NCI-H2227 (cell line): ENCODE measurements at regions not wholly inside any gene's neighbourhood (a gene's known extent, or its start where the extent isn't known, plus 50 kb on each side); places are given as distances from the start of the nearest gene placed in this dataset.

ENCODE experiments used
- DNase-seq: peaks from one replicate; lab custom pipeline; 2025; ENCODE audit not compliant: unreplicated experiment; lab: John Stamatoyannopoulos, UW

DNA sequence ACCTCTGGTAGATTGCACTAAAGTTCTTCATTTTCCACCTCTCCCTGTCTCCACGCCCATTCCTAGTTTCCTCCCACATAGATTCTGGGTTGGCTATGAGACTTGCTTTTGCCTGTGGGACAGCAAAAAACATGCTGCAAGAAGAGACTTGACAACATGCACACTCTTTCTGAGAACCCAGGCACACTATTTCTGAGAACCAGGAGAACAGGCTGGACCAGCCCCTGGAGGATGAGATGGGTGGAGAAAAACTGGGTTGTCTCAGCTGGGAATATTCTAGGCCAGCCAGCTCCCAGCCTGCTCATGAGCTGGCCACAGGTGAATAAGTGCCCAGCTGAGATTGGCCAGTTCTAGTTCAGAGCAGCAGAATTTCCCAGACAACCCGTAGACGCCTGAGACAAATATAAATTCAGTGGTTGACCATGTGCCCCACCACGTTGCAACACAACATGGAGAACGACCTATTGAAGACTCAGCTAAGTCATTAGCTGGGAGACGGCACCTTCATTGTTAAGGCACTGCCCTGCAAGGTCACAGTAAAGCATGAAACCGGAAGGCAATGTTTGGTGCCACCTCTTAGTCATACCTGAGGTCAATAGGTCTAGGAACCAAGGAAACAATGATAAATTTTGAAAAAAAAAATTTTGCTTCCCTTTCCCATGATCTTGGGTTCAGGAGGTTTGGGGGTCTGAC is 92.7 kb upstream of the AKR1E2 start:
- no peak for DNase-seq

DNA sequence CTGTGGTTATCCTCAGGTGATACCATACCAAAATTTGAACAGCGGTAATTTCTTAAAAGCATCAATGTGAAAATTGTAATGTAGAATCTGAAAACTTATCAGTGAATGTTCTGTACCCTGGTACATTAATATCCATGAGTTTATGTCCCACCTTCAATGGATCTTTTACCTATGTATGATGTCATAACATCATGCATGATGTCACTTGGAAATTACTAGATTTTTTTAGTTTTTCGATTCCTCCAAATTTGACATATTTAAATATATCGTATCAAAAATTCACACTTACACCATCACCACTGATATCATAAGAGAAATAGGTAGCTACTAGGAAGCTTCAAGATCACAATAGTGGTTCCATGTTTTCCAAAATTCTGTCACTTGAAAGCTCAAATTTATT is 95.0 kb upstream of the AKR1E2 start:
- no peak for DNase-seq

DNA sequence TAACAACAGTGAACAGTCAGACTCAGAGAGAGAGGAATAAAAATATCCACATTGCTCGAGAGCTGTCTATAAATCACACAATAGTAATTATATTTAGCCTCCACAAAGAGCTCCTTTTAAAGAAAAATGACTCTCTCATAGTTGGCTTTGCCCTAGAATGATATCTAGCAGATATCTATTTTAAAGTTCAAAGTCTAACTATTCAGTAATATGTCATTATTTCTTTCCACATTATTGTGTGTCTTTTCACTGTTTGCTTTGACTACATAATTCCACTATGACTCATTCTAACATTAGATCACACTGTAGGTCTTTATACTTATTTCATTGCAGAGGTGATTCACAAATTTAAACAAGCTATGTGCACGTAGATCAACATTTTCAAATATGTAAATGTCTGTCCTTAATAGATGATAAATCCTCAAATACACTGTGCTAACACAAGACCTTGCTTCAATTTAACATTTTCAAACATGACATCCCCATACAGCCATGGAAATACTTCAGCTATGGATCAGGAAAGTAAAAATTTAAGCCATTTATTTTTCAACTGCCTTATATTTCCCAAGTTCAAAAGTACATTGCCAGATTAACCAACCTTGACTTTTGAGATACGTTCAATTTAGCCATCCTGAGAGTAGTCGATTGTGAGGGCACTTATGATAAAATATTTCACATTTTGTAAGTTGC is 99.9 kb upstream of the AKR1E2 start:
- DNase-seq, result peak; percentile 35

DNA sequence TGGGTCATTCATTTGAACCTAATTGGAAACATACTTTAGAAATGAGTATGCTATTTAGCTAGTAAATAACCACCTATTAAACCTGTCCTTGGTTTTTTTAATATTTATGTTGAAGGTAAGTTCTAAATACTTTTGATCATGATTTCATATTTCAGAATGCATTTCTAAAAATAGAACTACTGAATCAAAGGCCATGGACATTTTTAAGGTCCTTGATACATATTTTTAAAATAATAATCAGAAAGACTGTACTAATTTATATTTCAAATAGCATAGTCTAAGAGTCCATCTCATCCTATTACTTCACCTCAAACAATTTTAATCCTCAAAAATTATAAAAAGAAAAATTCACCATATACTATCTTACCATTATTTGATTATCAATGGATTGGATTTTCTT is 102.1 kb upstream of the AKR1E2 start:
- no peak for DNase-seq

DNA sequence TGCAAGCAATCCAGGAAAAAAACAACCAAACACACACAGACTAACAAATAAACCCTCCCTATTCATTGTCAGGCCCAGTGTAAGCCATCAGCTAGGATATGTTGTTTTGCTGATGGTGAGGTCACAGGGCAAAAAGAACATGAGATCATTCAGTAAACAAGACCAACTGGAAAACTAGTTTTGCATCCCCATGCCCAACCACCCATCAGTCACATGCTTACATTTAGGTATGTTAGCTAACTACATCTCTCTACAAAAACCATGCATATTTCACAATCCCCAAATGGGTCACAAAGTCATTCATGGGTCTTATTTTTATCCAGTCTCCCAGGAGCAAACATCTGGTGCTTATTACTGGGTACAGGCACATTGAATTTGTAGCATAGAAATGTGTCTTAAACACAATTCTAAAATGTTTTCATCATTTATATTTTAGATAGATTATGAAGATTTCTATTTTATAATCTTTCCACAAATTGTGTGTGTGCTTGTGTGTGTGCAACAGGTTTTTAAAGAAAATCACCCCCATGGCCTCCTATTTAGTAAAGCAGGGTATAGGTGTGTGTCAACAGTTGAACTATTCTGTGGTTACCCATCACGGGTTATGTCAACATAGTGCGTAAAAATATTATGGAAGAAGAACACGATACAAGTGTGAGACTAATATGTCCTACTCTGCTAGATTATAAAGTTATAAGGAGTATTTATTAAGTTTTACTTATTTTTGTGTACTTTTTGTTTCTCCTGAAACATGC is 103.8 kb upstream of the AKR1E2 start:
- DNase-seq, result no peak

DNA sequence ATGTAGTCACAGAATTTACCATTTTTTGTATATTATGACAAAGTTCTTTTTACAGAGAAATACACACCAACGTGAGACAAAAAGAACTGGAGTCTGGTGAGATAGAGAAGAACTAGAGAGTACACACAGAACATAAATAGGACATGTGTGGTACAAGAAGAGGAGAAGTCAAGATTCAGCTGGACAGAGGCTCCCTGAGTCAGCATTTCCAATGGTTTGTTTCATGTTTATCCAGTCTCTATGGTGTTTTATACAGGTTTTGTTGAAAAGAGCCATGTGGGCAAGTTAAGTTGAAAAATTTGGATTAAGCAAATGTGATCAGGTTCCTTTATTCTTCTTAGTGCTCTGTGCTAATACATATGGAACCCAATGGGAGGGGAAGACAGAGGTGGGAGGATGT is 105.5 kb upstream of the AKR1E2 start:
- DNase-seq, result no peak

DNA sequence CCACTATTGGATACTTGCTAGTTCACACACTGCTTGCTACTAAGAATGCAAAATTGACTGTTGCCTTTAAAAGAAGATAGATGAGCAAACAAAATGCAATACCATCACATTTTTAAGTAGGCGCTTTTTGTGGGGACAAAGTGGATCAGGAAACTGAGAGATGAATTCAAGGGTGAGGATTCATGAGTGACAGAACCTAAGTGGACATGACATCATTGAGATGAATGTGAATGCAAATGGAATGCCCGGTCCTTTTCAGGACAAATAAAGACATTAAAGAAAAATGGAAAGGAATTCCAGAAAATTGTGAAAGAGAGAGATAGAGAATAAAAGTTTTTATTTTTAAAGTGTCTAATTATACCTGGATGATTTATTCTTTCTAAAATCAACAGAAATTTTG is 106.3 kb upstream of the AKR1E2 start:
- DNase-seq, result no peak

DNA sequence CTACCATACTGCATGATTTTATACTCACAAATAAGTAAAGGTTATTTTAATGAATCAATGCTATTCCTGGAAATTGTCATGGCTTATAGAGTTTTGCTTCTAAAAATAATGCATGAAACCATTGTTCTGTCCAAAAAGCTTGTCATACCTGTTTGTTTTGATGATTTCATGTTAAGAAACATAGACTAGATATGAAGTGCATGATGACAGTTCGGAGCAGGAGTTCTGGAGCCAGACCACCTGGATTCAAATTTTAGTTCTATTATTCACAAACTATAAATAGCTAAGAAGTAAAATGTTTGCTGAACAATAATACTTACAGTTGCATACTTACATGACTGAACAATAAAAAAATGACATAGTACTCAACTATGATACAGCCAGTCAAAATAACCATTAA is 107.0 kb upstream of the AKR1E2 start:
- no peak for DNase-seq

DNA sequence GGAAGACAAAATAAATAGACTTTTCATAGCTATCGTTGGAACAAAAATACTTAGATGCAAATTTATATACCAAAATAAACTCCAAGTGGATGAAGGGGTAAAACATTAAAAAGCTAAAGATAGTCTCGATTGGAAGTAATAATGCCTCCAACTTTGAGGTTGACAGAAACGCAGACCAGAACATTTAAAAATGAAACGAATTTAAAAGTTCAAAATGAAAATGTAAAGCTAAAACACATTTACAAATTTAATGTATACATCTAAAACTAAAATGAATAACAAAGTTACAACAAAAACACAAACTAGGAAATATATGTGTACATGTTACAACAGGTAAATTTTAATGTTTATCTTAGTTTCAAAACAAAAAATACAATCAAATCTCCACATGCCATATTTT is 107.5 kb upstream of the AKR1E2 start:
- DNase-seq, result no peak

DNA sequence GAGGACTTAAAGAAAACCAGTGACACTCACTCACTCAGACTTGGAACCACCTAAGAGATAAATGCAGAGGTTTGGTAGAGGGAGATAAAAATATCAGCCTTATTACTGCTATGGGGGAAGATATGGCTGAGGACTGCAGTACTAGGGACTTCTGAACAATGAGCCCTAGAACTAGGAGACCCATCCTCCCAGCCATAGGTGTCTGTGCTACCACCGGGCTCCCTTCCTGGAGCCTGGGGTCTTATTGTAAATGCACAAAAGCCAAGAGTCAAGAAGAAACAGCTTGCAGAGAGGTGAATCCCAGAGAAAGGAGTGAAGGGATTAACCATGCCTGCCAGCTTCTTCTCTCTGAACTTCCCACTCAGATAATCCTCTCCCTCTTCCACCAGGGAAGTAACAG is 108.3 kb upstream of the AKR1E2 start:
- DNase-seq, result no peak

DNA sequence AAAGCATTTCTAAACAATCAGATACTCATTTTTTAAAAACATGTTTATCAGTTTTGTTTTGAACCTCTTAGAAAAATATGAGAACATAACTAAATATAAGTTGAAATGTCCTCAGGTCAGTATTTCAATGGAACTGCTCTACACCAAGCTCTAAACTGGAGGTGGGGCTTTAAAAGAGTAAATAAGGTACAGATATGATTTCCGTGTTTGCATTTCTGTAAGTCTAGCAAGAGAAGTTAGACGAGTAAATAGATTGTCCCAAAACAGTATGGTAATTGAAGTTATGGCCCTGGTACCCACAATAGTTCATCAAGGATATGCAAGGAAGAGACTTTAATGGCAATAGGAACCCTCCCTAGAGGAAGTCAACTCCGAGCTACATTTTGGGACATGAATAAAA is 115.1 kb upstream of the AKR1E2 start:
- no peak for DNase-seq

DNA sequence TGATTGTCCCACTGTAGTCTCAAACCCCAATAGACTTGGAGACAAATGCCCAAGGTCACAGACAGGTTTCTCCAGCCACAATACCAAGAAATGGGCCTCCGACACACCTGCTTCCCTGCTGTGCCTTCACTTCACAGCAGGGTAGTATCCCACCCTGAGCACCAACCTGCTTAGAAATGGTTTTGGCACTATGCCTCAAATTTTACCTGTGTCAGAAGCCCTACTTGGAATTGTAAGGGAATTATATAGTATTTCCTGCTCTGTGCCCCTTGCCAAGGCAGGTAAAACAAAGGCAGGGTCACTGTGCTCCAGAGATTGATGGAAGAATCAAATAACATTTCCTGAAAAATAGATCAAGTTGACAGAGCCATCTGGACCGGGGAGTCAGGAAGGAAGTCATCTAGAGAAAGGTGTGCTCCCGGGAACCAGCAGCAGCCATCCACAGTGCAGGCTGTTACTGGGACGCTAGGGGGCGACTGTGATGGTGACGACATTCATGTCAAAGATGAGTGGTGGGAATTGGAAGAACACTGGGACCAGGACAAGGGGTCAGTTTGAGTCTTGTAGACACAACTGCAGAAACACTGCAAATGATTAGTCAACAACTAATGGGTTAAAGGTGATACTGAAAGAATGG is 117.8 kb upstream of the AKR1E2 start:
- no peak for DNase-seq

DNA sequence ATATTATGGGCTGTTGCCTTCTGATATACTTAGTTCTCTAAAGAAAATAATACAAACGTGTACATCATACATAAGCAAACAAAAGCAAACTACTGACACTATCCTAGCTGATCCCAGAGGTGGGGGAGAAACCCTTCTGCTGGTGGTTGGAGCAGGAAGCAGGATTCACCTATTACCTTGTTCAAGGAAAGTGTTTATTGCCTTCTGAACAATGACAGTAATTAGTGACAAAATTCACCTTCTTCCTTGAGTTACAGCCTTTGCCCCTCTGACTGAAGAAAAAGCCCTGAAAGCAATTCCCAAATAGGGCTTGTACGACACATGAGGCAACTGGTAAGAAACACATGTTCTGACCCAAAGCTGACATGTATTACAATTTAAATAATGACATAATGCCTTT is 118.8 kb upstream of the AKR1E2 start:
- DNase-seq, result no peak

DNA sequence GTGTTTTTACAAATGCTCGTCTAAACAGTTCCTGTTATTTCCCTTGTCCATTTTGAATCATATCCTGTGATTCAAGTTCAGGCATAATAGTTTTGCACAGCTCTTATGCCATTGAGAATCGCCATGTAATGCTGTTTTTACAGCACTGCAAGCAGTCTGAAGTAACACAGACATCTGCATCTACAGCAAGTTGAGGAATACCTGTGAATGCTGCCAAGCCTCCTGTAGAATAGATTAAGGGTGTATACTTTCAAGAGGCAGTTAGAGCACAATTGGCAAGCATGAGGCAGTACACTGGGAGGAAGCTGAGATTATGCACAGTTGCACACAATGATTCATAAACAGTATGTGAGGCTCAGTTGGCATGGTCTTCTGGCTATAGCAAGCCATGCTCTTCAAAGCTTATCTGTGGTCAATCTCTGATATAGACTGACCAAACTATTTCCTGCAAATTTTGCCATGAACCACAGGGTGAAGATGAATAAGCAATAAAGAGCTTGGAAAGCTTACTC is 121.9 kb upstream of the AKR1E2 start:
- DNase-seq, result no peak

DNA sequence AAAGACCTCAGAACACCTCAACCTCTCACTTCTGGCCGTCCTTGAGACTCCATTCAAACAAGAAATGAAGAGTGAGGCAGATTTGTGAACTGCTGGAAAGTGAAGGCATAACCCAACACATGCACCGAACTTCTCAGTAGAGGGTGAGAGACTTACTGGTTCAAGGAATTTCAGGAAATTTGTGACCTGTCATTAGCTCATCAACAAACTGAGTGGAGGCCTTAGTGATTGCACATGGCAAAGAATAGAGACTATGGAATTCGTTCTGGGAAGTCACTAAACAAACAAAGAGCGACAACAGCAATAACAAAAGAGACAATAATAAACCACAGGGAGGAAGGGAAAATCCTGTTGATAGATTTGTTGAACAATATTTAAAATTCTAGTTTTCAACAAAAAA is 125.0 kb upstream of the AKR1E2 start:
- no peak for DNase-seq

DNA sequence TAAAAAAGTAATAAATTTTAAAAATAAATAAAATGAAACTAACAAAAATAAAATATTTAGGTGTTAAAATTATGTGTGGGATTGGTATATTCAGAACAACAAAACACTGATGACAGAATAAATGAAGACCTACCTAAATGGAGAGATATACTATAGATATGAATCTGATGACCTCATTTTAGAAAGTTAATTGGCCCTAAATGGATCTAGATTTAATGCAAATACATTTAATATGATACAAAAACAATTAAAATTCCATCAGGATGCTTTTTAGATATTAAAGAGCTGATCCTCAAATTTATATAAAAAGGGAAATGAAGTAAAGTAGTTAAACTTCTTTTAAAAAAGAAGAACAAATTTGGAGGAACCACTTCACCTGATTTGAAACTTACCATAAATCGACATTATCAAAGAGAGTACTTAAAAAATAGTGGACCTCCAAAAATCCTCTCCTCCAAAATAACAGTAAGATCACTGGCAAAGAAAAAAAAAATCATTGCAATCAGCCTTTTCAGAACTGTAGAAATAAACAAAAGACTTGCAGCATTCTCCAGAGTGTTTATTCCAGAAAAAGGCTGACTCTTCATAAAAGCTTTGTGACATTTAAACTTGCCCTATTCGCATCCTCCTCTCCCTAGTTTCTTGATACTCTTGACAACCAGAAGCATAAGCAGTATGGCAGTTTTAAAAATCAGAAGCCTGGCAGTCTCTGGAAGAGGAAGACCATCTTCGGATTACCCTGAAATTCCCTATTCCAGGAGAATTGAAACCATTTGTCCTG is 125.9 kb upstream of the AKR1E2 start:
- no peak for DNase-seq

DNA sequence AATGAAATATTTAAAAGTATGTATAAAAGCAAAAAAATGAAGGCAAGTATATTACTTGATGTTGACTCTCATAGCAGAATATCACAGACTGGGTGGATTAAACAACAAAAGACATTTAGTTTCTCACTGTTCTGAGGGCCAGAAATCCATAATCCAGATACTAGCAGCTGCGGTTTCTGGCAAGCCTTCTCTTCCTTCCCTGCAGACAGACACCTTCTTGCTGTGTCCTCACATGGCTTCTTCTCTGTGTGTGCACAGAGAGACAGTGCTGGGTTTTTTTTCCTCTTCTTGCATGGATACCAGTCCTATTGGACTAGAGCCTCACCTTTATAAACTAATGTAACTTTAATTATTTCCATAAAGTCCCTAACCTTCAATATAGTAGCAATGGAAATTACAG is 127.9 kb upstream of the AKR1E2 start:
- no peak for DNase-seq

DNA sequence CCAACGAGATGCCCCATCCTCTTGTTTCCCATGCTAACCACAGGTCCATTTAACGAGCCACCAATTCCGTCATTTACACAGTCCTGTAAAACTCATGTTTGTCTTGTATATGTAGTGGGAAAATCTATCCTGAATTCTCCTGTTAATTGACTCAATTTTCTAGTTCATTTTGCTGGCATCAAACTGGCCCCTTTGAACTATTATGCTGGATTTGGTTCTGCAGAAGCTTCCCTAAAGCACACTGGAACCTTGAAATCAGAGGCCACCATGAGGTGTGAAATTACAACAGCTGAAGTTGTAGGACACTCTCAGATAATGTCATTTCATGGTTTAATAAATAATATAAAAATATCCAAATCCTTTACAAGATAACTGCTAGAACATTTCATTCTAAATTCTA is 129.8 kb upstream of the AKR1E2 start:
- no peak for DNase-seq

DNA sequence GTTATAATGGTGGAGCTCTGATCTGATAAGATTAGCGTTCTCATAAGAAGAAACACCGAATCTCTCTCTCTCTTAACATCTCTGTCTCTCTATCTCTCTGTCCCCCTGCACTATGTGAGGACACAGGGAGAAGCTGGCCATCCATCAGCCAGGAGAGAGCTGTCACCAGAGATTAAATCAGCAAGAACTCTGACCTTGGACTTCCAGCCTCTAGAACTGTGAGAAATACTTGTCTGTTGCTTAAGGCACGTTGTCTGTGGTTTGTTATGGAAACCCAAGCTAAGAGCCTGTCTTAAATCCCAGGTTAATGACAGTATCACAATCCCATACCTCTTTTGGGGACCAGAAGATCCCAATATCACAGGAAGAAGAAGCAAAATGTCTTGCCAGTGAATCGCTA is 132.0 kb upstream of the AKR1E2 start:
- no peak for DNase-seq

DNA sequence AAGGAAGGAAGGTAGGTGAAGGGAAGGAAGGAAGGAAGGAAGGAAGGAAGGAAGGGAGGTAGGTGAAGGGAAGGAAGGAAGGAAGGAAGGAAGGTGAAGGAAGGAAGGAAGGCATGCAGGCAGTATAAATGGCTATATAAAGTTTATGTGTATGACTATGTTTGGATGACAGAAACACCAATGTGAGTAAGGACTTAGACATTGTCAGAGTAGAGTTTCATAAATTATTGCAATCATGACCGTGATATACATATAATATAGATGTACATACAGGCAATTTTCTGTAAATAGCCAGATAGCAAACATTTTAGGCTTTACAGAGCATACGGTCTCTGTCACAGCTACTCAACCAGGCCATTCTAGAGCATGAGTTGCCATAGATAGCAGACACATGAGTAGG is 133.8 kb upstream of the AKR1E2 start:
- no peak for DNase-seq

DNA sequence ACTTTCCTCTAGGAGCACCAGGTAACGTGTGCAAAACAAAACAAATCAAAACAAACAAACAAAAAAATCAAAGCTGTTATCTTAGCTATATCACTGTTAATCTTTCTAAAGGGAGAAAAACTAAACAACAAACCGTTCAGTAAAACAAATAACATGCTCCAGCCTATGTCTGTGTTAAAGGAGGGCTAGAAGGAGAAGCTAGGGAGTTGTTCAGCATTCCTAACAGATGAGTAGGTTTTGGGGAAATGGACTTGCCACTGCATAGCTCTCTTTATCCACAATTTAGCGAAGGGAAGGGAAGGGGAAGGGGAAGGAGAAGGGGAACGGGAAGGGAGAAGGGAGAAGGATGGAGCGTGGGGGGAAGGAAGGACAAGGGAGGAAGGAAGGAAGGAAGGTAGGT is 134.2 kb upstream of the AKR1E2 start:
- no peak for DNase-seq
